HG03571 (cell line): ENCODE measurements at regions not wholly inside any gene's neighbourhood (a gene's known extent, or its start where the extent isn't known, plus 50 kb on each side); places are given as distances from the start of the nearest gene placed in this dataset.

Experiments used
- ATAC-seq: cut with Tn5 transposase; IDR thresholded peaks from one replicate; pipeline ENCODE4 v1.9.1; 2021; ENCODE audit not compliant: unreplicated experiment

DNA sequence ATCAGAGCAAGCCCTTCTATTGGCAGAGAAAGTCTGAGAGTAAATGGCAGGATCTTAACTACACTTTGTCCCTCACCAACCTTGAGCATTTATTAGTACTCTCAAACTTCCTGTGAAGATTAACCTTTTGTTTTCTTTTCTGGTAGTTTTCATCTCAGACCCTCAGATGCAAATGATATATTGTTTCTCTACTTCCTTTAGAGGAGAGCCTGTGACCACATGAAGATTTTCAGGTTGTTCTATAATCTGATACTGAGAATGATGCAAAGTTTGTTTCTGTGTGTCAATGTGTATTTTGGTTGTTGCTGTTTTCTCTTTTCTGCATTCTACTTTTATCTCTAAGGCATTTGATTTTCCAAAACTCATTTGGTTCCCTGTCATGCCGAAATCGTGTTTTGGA, 165.8 kb upstream of the CYSLTR1 start:
- no peak for ATAC-seq

DNA sequence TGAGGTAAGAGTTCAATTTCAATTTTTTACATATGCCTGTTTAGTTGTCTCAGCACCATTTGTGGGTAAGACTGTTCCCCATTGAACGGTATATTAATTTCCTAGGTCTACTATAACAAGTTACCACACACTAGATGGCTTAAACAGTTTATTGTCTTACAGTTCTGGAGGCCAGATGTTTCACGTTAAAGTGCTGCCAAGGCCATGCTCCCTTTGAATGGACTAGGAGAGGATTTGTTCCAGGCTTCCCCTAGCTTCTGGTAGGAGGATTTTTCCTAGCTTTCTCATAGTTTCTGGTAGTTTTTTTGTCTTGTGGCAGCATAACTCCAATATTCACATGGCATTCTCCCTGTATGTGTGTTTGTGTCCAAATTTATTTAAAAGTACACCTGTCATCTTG, 149.3 kb upstream of the CYSLTR1 start:
- no peak for ATAC-seq

DNA sequence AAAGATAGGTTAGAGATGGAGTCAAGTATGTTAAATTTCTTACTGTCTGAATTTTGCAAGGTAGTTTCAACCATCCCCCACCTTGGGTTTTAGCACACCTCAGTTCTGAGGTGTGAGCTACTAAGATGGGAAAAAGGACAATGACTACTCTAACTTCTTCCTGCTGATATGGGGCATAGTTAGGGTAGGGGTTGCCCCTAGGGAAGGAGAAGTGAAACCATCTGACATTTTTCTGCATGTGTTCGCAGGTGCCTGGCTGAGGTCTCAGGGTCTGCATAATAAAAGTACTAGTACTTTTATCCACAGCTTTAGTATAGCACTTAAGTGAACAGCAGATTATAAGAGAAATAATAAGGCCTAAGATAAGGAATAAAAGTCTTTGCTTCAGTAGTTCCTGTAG, 129.5 kb upstream of the CYSLTR1 start:
- ATAC-seq: no peak

DNA sequence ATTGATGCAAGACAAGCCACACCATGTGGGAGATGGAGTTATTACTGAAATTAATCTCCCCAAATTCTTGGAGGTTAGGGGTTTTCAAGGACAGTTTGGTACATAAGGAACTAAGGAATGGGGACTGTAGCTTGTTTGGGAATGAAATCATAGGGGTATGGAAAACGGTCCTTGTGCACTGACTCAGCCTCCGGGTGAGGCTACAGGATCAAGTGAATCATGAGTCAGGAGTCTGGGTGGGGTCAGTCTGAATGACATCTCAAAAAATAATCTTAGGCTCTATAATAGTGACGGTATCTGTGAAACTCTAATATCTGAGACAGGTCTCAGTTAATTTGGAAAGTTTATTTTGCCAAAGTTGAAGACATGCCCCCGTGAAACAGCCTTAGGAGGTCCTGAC, 128.5 kb upstream of the CYSLTR1 start:
- ATAC-seq: no peak

DNA sequence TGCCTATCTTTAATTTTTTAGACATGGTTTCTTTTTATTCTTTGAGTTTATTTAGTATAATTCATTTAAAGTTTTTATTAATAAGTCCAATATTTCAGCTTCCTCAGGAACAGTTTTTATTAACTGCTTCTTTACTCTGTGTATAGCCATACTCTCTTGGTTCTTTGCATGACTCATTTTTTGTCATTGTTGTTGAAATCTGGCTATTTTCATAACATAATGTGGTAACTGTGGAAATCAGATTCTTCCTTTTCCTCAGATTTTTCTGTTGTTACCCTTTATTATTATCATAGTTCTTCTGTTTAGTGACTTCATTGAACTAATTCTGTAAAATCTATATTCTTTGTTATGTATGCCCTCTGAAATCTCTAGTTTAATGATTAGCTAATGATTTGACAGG, 124.9 kb upstream of the CYSLTR1 start:
- no peak for ATAC-seq

DNA sequence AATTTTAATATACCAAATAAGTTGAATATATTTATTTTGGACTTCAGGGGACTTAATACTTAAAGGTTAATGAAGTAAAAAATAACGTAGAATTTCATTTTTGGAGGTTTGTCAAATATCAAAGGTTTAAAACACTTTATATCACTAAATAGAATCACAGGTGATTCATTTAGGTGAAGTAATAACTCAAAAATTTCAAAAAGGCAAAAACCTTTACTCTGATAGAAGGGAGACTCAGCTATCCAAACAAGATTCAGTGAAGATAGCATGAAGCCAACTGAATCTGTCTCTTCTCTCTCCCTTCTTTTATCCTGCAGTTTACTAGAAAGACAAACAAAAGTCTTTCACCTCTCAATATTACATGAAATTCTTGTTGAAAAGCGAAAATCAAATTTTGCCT, 110.2 kb upstream of the CYSLTR1 start:
- no peak for ATAC-seq

DNA sequence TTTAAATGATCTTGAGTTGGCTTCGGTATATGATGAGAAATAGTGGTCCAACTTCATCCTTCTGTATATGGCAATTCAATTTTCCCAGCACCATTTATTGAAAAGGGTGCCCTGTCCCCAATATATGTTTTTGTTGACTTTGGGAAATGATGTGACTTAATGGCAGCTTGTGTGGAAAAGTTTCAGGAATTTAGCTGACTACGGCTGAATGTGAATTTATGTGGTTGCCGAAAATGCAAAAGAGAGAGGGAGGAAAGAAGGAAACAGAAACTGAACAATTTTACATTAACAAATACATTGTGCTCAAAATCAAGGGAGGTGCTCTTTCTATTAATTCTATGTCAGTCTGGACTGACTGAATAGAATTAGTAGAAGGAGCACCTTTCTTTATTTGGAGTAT, 101.8 kb upstream of the CYSLTR1 start:
- ATAC-seq: no peak

DNA sequence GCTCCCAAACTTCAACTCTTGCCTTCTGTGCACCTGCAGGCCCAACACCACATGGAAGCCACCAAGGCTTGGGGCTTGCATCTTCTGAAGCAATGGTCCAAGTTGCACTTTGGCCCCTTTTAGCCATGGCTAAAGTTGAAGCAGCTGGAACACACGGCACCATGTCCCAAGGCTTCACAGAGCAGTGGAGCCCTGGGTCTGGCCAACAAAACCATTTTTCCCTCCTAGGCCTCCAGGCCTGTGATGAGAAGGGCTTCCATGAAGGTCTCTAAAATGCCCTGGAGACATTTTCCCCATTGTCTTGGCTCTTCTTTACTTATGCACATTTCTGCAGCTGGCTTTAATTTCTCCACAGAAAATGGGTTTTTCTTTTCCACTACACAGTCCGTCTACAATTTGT, 61.3 kb upstream of the CYSLTR1 start:
- ATAC-seq: no peak

DNA sequence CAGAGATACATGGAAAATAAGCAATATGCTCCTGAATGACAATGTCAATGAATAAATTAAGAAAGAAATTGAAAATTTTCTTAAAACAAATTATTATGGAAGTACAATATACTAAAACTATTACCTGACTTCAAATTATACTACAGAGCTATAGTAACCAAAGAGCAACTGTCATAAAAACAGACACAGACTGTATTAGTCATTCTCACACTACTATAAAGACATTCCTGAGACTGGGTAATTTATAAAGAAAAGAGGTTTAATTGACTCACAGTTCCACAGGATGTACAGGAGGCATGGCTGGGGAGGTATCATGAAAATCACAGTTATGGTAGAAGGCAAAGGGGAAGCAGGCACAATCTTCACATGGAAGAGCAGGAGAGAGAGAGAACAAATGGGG, 60.0 kb upstream of the CYSLTR1 start:
- no peak for ATAC-seq

DNA sequence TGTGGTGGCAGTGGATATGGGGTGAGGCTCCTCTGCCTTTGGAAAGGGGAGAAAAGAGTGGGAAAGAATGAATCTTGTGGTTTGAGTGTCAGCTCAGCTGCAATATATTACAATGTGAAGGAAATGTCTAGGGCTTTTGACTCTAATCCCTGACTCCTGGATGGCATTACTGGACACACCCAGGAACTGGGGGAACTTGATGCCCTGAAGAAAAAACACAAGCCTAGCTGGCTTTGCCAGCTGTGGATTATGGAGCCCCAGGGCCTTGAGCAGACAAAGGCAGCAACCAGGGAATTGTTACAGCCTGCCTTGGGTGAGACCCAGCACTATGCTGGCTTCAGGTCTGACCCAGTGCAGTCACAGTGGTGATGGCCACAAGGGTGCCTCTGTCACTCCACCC, 57.1 kb upstream of the CYSLTR1 start:
- no peak for ATAC-seq

DNA sequence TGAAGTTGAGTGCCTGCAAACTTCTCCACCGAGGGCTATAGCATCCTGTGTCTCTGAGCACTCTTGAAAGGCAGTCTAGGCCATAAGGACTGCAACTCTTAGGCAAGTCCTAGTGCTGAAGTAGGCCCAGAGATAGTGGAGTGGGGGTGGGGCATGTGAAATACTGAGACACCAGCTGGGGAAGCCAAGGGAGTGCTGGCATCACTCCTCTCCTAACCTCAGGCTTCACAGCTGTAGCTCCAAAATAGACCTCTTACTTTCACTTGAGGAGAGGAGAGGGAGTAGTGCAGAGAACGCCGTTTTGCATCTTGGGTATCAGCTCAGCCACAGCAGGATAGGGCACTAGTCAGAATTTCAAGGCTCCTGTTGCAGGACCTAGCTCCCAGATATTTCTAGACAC, 56.2 kb upstream of the CYSLTR1 start:
- no peak for ATAC-seq

DNA sequence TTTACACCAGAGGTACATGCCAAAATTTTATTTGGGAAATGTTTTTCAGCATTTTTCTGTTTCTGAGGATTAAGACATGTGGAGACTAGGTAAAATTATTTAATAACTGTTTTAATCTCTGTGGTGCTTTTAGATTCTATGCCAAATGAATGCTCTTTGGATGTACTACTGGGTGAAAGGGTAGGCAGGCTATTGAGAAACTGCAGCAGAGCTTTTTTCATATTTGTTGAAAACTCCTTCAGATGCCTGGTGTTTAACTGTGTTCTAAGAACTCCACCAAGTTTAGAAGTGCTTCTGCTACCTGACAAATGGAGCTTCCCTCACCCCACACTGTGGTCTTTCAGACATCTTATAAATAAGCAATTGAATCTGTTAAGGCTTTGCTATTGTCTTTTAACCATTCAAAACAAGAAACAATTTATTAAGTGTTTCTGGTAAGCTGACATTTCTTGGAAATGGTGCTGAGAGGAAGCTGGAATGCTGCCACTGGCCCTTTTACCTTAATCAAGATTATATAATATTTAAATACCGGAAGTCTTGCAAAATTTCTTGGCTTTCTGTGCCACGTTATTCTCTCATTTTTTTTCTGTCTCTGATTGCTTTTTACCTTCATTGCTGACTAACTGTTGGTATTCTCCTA, 51.2 kb upstream of the CYSLTR1 start:
- no peak for ATAC-seq
